ENCODE measurements at regions not wholly inside any gene's neighbourhood (a gene's known extent, or its start where the extent isn't known, plus 50 kb on each side); places are given as distances from the start of the nearest gene placed in this dataset.
"Not testable (repeated sequence)": the region's sequence is repeated elsewhere in the genome, so short reads cannot be mapped to it uniquely, and the experiment has no call there.

GRCh38 chr4:124997124-124997523 lies 284.6 kb upstream of the ANKRD50 start:
- Histone ChIP-seq H3K27me3 (no peaks in the 10 kb centered on the region), H3K9me3 (no peaks in the 10 kb centered on the region), H3K4me3 (no peak overlapping the region), H3K27ac (no peak overlapping the region), H3K36me3 (ENCODE audit: low read depth, missing control alignments) (no peaks in the 10 kb centered on the region), H3K4me1 (peaks cover 5% of the 10 kb centered on the region)
- intact Hi-C loops (cut with DNase I; ENCODE audit: low total_unique reads) = no loop called here
- WGBS, 2 donors = 90 to 93% methylated on average over 1 of the region's 1 CpG
- DNase-seq = no peak
- TF ChIP-seq, protein P1, sequence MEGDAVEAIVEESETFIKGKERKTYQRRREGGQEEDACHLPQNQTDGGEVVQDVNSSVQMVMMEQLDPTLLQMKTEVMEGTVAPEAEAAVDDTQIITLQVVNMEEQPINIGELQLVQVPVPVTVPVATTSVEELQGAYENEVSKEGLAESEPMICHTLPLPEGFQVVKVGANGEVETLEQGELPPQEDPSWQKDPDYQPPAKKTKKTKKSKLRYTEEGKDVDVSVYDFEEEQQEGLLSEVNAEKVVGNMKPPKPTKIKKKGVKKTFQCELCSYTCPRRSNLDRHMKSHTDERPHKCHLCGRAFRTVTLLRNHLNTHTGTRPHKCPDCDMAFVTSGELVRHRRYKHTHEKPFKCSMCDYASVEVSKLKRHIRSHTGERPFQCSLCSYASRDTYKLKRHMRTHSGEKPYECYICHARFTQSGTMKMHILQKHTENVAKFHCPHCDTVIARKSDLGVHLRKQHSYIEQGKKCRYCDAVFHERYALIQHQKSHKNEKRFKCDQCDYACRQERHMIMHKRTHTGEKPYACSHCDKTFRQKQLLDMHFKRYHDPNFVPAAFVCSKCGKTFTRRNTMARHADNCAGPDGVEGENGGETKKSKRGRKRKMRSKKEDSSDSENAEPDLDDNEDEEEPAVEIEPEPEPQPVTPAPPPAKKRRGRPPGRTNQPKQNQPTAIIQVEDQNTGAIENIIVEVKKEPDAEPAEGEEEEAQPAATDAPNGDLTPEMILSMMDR (IDR thresholded peaks at IDR 0.05) = no peak

GRCh38 chr4:124993838-124994237 lies 281.3 kb upstream of the ANKRD50 start:
- no peak overlapping the region for H3K4me3 ChIP-seq

GRCh38 chr4:124990398-124990797 lies 277.9 kb upstream of the ANKRD50 start:
- Histone ChIP-seq H3K27me3 (no peaks in the 10 kb centered on the region), H3K9me3 (no peaks in the 10 kb centered on the region), H3K36me3 (ENCODE audit: low read depth, missing control alignments) (no peaks in the 10 kb centered on the region), H3K4me1 (no peaks in the 10 kb centered on the region), H3K4me3 (no peak overlapping the region), H3K27ac (no peak overlapping the region)
- intact Hi-C loops (cut with DNase I; ENCODE audit: low total_unique reads) = no loop called here
- no peak for TF ChIP-seq POLR2A (IDR thresholded peaks at IDR 0.05)
- TF ChIP-seq, protein P1 (IDR thresholded peaks at IDR 0.05) = no peak
- WGBS, 2 donors = 88 to 92% methylated on average over 2 of the region's 2 CpGs
- no peak for DNase-seq

More at GRCh38 chr4:124993838-124994237, 281.3 kb upstream of the ANKRD50 start:
- Histone ChIP-seq H3K27ac (no peak overlapping the region), H3K9me3 (no peaks in the 10 kb centered on the region), H3K27me3 (no peaks in the 10 kb centered on the region), H3K36me3 (ENCODE audit: low read depth, missing control alignments) (no peaks in the 10 kb centered on the region), H3K4me1 (peaks cover 5% of the 10 kb centered on the region)
- DNase-seq = no peak
- intact Hi-C loops (cut with DNase I; ENCODE audit: low total_unique reads) = no loop called here
- TF ChIP-seq, protein P1 (IDR thresholded peaks at IDR 0.05) = no peak
- no peak for TF ChIP-seq POLR2A (IDR thresholded peaks at IDR 0.05)
- WGBS, 2 donors = 89 to 90% methylated on average over 2 of the region's 2 CpGs

DNA sequence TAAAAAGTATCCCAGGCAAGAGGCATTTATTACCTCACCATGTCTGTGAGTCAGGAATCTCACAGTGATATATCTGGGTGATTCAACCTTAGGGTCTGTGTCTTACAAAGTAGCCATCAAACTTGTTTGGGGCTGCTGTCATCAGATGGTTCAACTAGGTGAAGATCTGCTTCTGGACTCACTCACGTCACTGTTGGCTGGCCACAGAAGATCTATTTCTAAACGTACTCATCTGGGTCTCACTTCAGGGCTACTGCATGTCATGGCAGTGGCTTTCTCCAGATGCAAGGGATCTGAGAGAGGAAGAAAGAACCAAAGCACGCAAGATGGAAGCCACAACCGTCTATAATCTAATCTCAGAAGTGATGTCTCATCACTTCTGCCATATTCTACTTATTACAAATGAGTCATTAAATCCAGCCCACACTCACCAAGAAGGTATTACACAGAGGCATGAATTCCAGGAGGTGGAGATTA lies 267.8 kb upstream of the ANKRD50 start:
- no peaks in the 10 kb centered on the region for H3K9me3 ChIP-seq
- H3K4me1 ChIP-seq = no peaks in the 10 kb centered on the region
- intact Hi-C loops (cut with DNase I; ENCODE audit: low total_unique reads) = no loop called here
- H3K27me3 ChIP-seq = no peaks in the 10 kb centered on the region
- 73 to 86% methylated on average over 4 of the region's 4 CpGs for WGBS, 2 donors
- TF ChIP-seq POLR2A (IDR thresholded peaks at IDR 0.05) = no peak
- TF ChIP-seq, protein P1 (IDR thresholded peaks at IDR 0.05) = no peak
- DNase-seq = no peak
- H3K4me3 ChIP-seq = no peak overlapping the region
- H3K27ac ChIP-seq = no peak overlapping the region
- H3K36me3 ChIP-seq (ENCODE audit: low read depth, missing control alignments) = no peaks in the 10 kb centered on the region

GRCh38 chr4:124978536-124978935 lies 266.0 kb upstream of the ANKRD50 start:
- H3K36me3 ChIP-seq (ENCODE audit: low read depth, missing control alignments); H3K27ac ChIP-seq; H3K27me3 ChIP-seq; intact Hi-C loops (cut with DNase I; ENCODE audit: low total_unique reads); H3K4me1 ChIP-seq; H3K9me3 ChIP-seq; H3K4me3 ChIP-seq; DNase-seq: not testable (repeated sequence)
- 27 to 58% methylated on average over 1 of the region's 1 CpG for WGBS, 2 donors

Data from testis (tissue), 2 donors.